ENCODE measurements at regions not wholly inside any gene's neighbourhood (a gene's known extent, or its start where the extent isn't known, plus 50 kb on each side); places are given as distances from the start of the nearest gene placed in this dataset.
"Not testable (repeated sequence)": the region's sequence is repeated elsewhere in the genome, so short reads cannot be mapped to it uniquely, and the experiment has no call there.

DNA sequence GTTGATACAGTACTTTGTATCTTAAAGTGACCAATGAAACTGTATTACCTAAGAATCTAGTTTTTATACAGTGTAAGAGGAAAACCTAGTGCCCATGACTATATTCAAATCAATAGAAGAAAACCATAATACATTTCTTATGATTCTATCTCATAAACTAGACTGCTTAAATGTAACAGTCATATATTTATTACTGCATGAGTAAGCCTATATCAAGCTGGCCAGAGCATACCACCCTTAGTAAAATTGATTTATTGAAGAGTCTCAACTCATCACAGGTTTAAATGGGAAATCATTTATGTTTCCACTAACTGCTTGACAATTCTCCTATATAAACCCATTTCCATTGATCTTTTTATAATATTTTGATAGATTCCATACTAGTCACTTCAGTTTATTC lies 1059.2 kb upstream of the LRRTM1 start:
- Histone ChIP-seq H3K36me3 (ENCODE audit: control insufficient read depth in 2 of 2, extremely low read depth in 1 of 2, insufficient read depth in 1 of 2, low read length in 1 of 2) (no peaks in the 10 kb centered on the region), H3K4me1 (ENCODE audit: control insufficient read depth in 1 of 2, extremely low read depth in 1 of 2, insufficient read depth in 2 of 2, low read length in 2 of 2) (no peaks in the 10 kb centered on the region), H3K27me3 (replicated peaks in 1 of 2; ENCODE audit: control insufficient read depth in 2 of 2, extremely low read depth in 1 of 2, insufficient read depth in 2 of 2, low read length in 1 of 2) (no peaks in the 10 kb centered on the region), H3K9me3 (no peaks in the 10 kb centered on the region), H3K27ac (ENCODE audit: low read length) (no peak overlapping the region), H3K4me3 (ENCODE audit: control insufficient read depth in 1 of 2, extremely low read depth in 1 of 2, low read length in 1 of 2) (no peak overlapping the region)
- Mint-ChIP-seq H3K27ac (no peak overlapping the region), H3K9me3 (peaks cover 22 to 28% (median 28%) of the 10 kb centered on the region in 3 donors), H3K4me1 (no peaks in the 10 kb centered on the region), H3K36me3 (no peaks in the 10 kb centered on the region), H3K27me3 (no peaks in the 10 kb centered on the region), H3K4me3 (no peak overlapping the region)
- ChIA-PET POLR2A (no interaction called here), CTCF (no interaction called here)
- ATAC-seq (replicated peaks in 1 of 4) (no peak), DNase-seq (no peak)

DNA sequence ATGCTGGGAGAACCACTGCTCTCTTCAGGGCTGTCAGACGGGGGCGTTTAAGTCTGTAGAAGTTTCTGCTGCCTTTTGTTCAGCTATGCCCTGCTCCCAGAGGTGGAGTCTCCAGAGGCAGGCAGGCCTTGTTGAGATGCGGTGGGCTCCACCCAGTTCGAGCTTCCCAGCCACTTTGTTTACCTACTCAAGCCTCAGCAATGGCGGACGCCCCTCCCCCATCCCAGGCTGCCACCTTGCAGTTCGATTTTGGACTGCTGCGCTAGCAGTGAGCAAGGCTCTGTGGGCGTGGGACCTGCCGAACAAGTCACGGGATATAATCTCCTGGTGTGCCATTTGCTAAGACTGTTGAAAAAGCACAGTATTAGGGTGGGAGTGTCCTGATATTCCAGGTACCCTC lies 1057.9 kb upstream of the LRRTM1 start:
- DNase-seq; ATAC-seq (replicated peaks in 1 of 4); CTCF ChIA-PET; H3K36me3 ChIP-seq (ENCODE audit: control insufficient read depth in 2 of 2, extremely low read depth in 1 of 2, insufficient read depth in 1 of 2, low read length in 1 of 2); H3K4me1 Mint-ChIP-seq; H3K27ac Mint-ChIP-seq; H3K4me3 Mint-ChIP-seq; H3K4me1 ChIP-seq (ENCODE audit: control insufficient read depth in 1 of 2, extremely low read depth in 1 of 2, insufficient read depth in 2 of 2, low read length in 2 of 2); H3K27ac ChIP-seq (ENCODE audit: low read length); H3K4me3 ChIP-seq (ENCODE audit: control insufficient read depth in 1 of 2, extremely low read depth in 1 of 2, low read length in 1 of 2); H3K36me3 Mint-ChIP-seq; H3K27me3 Mint-ChIP-seq; H3K9me3 ChIP-seq; H3K27me3 ChIP-seq (replicated peaks in 1 of 2; ENCODE audit: control insufficient read depth in 2 of 2, extremely low read depth in 1 of 2, insufficient read depth in 2 of 2, low read length in 1 of 2): not testable (repeated sequence)
- POLR2A ChIA-PET: interaction anchor here in 1 of 2 donors (0.6 kb wide), 1 partner anchor 10 kb away, joined by 3 read pairs; no protein-coding TSS in a partner anchor
- H3K9me3 Mint-ChIP-seq: peaks cover 18 to 23% (median 21%) of the 10 kb centered on the region in 3 donors
- 74% methylated on average over 8 of the region's 11 CpGs for WGBS (ENCODE audit: insufficient coverage)

DNA sequence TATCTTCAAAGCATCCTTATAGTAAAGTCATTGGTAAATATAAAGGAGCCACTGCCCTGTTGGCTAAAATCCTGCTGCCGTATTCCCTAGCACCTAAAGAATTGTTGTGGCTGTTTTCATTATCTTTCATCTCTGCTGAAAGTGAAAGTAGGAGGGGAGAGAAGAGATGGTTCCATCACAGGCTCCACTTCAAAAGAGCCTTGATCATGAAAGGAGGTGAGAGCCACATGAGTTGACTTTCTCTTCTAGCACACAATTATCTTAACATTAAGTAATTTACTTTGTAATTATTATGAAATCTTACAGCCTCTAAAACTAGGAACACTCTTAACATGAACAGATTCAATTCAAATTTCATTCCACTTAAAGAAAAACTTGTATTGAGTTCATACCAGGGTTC lies 1050.9 kb upstream of the LRRTM1 start:
- Histone ChIP-seq H3K27me3 (replicated peaks in 1 of 2; ENCODE audit: control insufficient read depth in 2 of 2, extremely low read depth in 1 of 2, insufficient read depth in 2 of 2, low read length in 1 of 2) (no peaks in the 10 kb centered on the region), H3K4me1 (ENCODE audit: control insufficient read depth in 1 of 2, extremely low read depth in 1 of 2, insufficient read depth in 2 of 2, low read length in 2 of 2) (no peaks in the 10 kb centered on the region), H3K36me3 (ENCODE audit: control insufficient read depth in 2 of 2, extremely low read depth in 1 of 2, insufficient read depth in 1 of 2, low read length in 1 of 2) (no peaks in the 10 kb centered on the region), H3K4me3 (ENCODE audit: control insufficient read depth in 1 of 2, extremely low read depth in 1 of 2, low read length in 1 of 2) (no peak overlapping the region), H3K9me3 (no peaks in the 10 kb centered on the region), H3K27ac (ENCODE audit: low read length) (no peak overlapping the region)
- POLR2A ChIA-PET: no interaction called here
- Mint-ChIP-seq H3K36me3 (no peaks in the 10 kb centered on the region), H3K27me3 (no peaks in the 10 kb centered on the region), H3K27ac (no peak overlapping the region), H3K9me3 (peaks cover 14 to 29% (median 19%) of the 10 kb centered on the region in 3 donors), H3K4me3 (no peak overlapping the region), H3K4me1 (no peaks in the 10 kb centered on the region)
- WGBS (ENCODE audit: insufficient coverage): 60% methylated on average over 1 of the region's 1 CpG
- CTCF ChIA-PET: no interaction called here
- no peak for ATAC-seq (replicated peaks in 1 of 4)
- DNase-seq: no peak

DNA sequence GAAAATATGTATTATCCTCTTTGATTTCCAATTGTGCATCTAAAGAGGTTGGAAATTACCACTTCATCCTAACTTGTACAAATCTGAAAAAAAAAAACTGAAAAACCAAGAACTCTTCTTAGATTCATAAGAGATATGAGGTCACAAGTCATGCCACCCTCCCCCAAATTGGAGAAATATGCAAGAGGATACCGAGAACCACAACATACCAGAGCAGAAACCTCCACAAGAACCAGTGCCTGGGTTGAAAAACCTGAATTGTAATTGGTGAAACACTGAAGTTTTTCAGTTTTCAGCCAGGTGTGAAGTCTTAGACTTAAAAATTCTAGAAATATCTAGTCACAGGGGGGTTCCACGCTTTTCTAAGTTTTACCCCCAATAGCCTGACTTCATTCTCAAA lies 1029.5 kb upstream of the LRRTM1 start:
- ATAC-seq (replicated peaks in 1 of 4) (no peak), DNase-seq (no peak)
- Histone ChIP-seq H3K4me1 (ENCODE audit: control insufficient read depth in 1 of 2, extremely low read depth in 1 of 2, insufficient read depth in 2 of 2, low read length in 2 of 2) (no peaks in the 10 kb centered on the region), H3K4me3 (ENCODE audit: control insufficient read depth in 1 of 2, extremely low read depth in 1 of 2, low read length in 1 of 2) (no peak overlapping the region), H3K9me3 (peaks cover 5% of the 10 kb centered on the region), H3K27me3 (replicated peaks in 1 of 2; ENCODE audit: control insufficient read depth in 2 of 2, extremely low read depth in 1 of 2, insufficient read depth in 2 of 2, low read length in 1 of 2) (no peaks in the 10 kb centered on the region), H3K27ac (ENCODE audit: low read length) (no peak overlapping the region), H3K36me3 (ENCODE audit: control insufficient read depth in 2 of 2, extremely low read depth in 1 of 2, insufficient read depth in 1 of 2, low read length in 1 of 2) (no peaks in the 10 kb centered on the region)
- H3K4me3 Mint-ChIP-seq: no peak overlapping the region
- POLR2A ChIA-PET: interaction anchor here in 1 of 2 donors (0.6 kb wide), 1 partner anchor 52 kb away, joined by 3 read pairs; no protein-coding TSS in a partner anchor
- H3K27me3 Mint-ChIP-seq: no peaks in the 10 kb centered on the region
- H3K4me1 Mint-ChIP-seq: no peaks in the 10 kb centered on the region
- no peaks in the 10 kb centered on the region for H3K36me3 Mint-ChIP-seq
- H3K27ac Mint-ChIP-seq: no peak overlapping the region
- H3K9me3 Mint-ChIP-seq: peaks cover 7 to 24% (median 11%) of the 10 kb centered on the region in 3 donors
- CTCF ChIA-PET: no interaction called here
- no CpG with 5 or more reads among the region's 2 CpGs for WGBS (ENCODE audit: insufficient coverage)

DNA sequence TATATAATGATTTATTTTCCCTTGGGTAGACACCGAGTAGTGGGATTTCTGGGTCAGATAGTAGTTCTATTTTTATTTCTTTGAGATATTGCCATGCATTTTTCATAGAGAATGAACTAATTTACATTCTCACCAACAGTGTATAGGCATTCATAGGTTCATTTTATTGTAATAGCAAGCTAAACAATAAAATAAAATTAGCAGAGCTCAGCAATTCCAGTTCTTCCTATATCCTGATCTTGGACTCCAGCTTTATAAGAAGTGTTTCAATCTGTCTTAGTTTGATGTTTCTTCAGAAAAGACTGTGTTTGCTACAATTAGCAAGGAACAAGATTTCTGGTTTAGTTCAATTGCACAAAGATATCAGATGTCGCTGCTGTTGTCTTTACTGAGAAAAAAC lies 1024.4 kb upstream of the LRRTM1 start:
- no peaks in the 10 kb centered on the region for H3K27me3 ChIP-seq (replicated peaks in 1 of 2; ENCODE audit: control insufficient read depth in 2 of 2, extremely low read depth in 1 of 2, insufficient read depth in 2 of 2, low read length in 1 of 2)
- POLR2A ChIA-PET: no interaction called here
- H3K36me3 ChIP-seq (ENCODE audit: control insufficient read depth in 2 of 2, extremely low read depth in 1 of 2, insufficient read depth in 1 of 2, low read length in 1 of 2): no peaks in the 10 kb centered on the region
- no peaks in the 10 kb centered on the region for H3K4me1 ChIP-seq (ENCODE audit: control insufficient read depth in 1 of 2, extremely low read depth in 1 of 2, insufficient read depth in 2 of 2, low read length in 2 of 2)
- peaks cover 5% of the 10 kb centered on the region for H3K9me3 ChIP-seq
- H3K4me1 Mint-ChIP-seq: no peaks in the 10 kb centered on the region
- H3K4me3 ChIP-seq (ENCODE audit: control insufficient read depth in 1 of 2, extremely low read depth in 1 of 2, low read length in 1 of 2): no peak overlapping the region
- no peak overlapping the region for H3K4me3 Mint-ChIP-seq
- no peak overlapping the region for H3K27ac ChIP-seq (ENCODE audit: low read length)
- ATAC-seq (replicated peaks in 1 of 4): no peak
- no peaks in the 10 kb centered on the region for H3K27me3 Mint-ChIP-seq
- WGBS (ENCODE audit: insufficient coverage): no CpG with 5 or more reads among the region's 2 CpGs
- no peak overlapping the region for H3K27ac Mint-ChIP-seq
- CTCF ChIA-PET: no interaction called here
- DNase-seq: no peak
- H3K9me3 Mint-ChIP-seq: peaks cover 4 to 24% (median 15%) of the 10 kb centered on the region in 3 donors
- H3K36me3 Mint-ChIP-seq: no peaks in the 10 kb centered on the region

DNA sequence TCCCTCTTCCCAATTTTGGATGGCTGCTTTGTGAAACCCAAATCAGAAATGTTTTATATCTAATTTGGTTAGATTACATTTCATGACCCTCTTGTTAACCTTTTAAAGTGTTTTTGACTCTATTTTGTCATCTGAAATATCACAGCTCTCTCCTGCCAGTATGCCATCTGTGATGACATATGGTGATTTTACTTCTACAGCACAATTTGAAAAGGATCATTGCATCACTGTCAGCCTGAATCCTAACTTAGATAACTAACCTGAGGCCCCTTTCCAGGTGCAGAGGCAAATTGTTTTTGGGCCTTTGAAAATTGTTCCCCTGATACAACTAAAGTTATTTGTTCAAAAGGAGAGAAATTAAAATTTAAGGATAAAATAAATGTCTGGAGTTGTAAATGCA lies 1023.4 kb upstream of the LRRTM1 start:
- H3K4me3 Mint-ChIP-seq: no peak overlapping the region
- H3K4me1 ChIP-seq (ENCODE audit: control insufficient read depth in 1 of 2, extremely low read depth in 1 of 2, insufficient read depth in 2 of 2, low read length in 2 of 2): no peaks in the 10 kb centered on the region

DNA sequence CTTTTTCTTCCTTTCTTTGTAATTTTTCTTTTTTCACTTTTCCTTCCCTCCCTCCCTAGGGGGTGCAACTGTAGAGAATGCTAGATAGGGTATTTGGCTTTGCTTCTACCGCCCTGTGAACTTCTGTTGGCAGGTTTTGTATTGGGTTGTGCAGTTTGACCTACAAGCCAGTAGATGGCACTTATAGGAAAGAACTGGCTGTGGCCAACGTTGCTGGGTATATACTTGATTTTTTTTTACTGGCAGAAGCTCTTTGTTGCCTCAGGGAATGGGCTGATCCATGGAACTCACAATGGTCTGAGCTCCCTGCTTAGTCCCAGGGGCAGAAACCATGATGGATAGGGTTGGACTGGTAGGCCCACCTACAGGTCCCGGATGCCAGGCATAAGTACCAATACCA lies 1019.5 kb upstream of the LRRTM1 start:
- no peak overlapping the region for H3K27ac Mint-ChIP-seq
- H3K27me3 ChIP-seq (replicated peaks in 1 of 2; ENCODE audit: control insufficient read depth in 2 of 2, extremely low read depth in 1 of 2, insufficient read depth in 2 of 2, low read length in 1 of 2): no peaks in the 10 kb centered on the region
- H3K36me3 Mint-ChIP-seq: no peaks in the 10 kb centered on the region
- H3K9me3 ChIP-seq: peaks cover 2% of the 10 kb centered on the region
- no peak for DNase-seq
- no peak overlapping the region for H3K4me3 Mint-ChIP-seq
- H3K4me1 ChIP-seq (ENCODE audit: control insufficient read depth in 1 of 2, extremely low read depth in 1 of 2, insufficient read depth in 2 of 2, low read length in 2 of 2): no peaks in the 10 kb centered on the region
- peaks cover 19 to 29% (median 24%) of the 10 kb centered on the region in 3 donors for H3K9me3 Mint-ChIP-seq
- H3K27me3 Mint-ChIP-seq: no peaks in the 10 kb centered on the region
- ChIA-PET POLR2A (no interaction called here), CTCF (interaction anchor here in 1 of 2 donors (1.4 kb wide), 1 partner anchor 17 kb away, joined by 3 read pairs; no protein-coding TSS in a partner anchor)
- H3K4me3 ChIP-seq (ENCODE audit: control insufficient read depth in 1 of 2, extremely low read depth in 1 of 2, low read length in 1 of 2): no peak overlapping the region
- WGBS (ENCODE audit: insufficient coverage): 46% methylated on average over 2 of the region's 3 CpGs
- H3K27ac ChIP-seq (ENCODE audit: low read length): no peak overlapping the region
- no peaks in the 10 kb centered on the region for H3K36me3 ChIP-seq (ENCODE audit: control insufficient read depth in 2 of 2, extremely low read depth in 1 of 2, insufficient read depth in 1 of 2, low read length in 1 of 2)
- no peaks in the 10 kb centered on the region for H3K4me1 Mint-ChIP-seq
- no peak for ATAC-seq (replicated peaks in 1 of 4)

More for the DNA sequence above, 1023.4 kb upstream of the LRRTM1 start:
- POLR2A ChIA-PET: no interaction called here
- DNase-seq: no peak
- no peaks in the 10 kb centered on the region for H3K36me3 ChIP-seq (ENCODE audit: control insufficient read depth in 2 of 2, extremely low read depth in 1 of 2, insufficient read depth in 1 of 2, low read length in 1 of 2)
- H3K27me3 ChIP-seq (replicated peaks in 1 of 2; ENCODE audit: control insufficient read depth in 2 of 2, extremely low read depth in 1 of 2, insufficient read depth in 2 of 2, low read length in 1 of 2): no peaks in the 10 kb centered on the region
- H3K9me3 Mint-ChIP-seq: peaks cover 15 to 35% (median 24%) of the 10 kb centered on the region in 3 donors
- H3K4me3 ChIP-seq (ENCODE audit: control insufficient read depth in 1 of 2, extremely low read depth in 1 of 2, low read length in 1 of 2): no peak overlapping the region
- CTCF ChIA-PET: no interaction called here
- H3K27ac ChIP-seq (ENCODE audit: low read length): no peak overlapping the region
- H3K27ac Mint-ChIP-seq: no peak overlapping the region
- no peaks in the 10 kb centered on the region for H3K4me1 Mint-ChIP-seq
- no peak for ATAC-seq (replicated peaks in 1 of 4)
- H3K27me3 Mint-ChIP-seq: no peaks in the 10 kb centered on the region
- no peaks in the 10 kb centered on the region for H3K36me3 Mint-ChIP-seq
- peaks cover 5% of the 10 kb centered on the region for H3K9me3 ChIP-seq
